Natural killer cell (primary cell): ENCODE measurements at regions not wholly inside any gene's neighbourhood (a gene's known extent, or its start where the extent isn't known, plus 50 kb on each side); places are given as distances from the start of the nearest gene placed in this dataset.

Source experiments
- ATAC-seq, 3 donors: fragments of 150-1000 bp in 2 of 3; fragments of 200-7000 bp in 1 of 3; cut with Tn5 transposase; 1 replicate in 1 of 3; 2 replicates in 2 of 3; pipeline ENCODE4 v1.10.0; 2021; ENCODE audit warnings: mild to moderate bottlenecking in 2 of 3, moderate library complexity in 2 of 3
- DNase-seq, 2 donors: peaks; one replicate each; pipeline versions ENCODE4 v3.0.0 to v3.0.0-alpha.2; 2013 to 2021; ENCODE audit warnings: mixed read lengths in 1 of 2
- H3K27ac ChIP-seq: one replicate; pipeline ENCODE4 v1.5.1; 2013; ENCODE audit warnings: mild to moderate bottlenecking, low read length
- H3K27me3 ChIP-seq: one replicate; pipeline ENCODE4 v1.6.1; 2013; ENCODE audit warnings: low read length; ENCODE audit not compliant: control insufficient read depth, insufficient read depth
- H3K36me3 ChIP-seq: one replicate; pipeline ENCODE4 v1.6.1; 2013; ENCODE audit warnings: low read length; ENCODE audit not compliant: control insufficient read depth, insufficient read depth
- H3K4me1 ChIP-seq: one replicate; pipeline ENCODE4 v1.6.1; 2013; ENCODE audit warnings: low read length; ENCODE audit not compliant: control insufficient read depth, insufficient read depth
- H3K4me3 ChIP-seq: one replicate; pipeline ENCODE4 v1.5.1; 2013; ENCODE audit warnings: low read length
- H3K9me3 ChIP-seq: one replicate; pipeline ENCODE4 v1.6.1; 2013; ENCODE audit warnings: low read length; ENCODE audit not compliant: control insufficient read depth, insufficient read depth
- H3K27ac Mint-ChIP-seq, 2 donors: one replicate each; pipeline ENCODE4 v1.8.0; 2022; ENCODE audit warnings: mild to moderate bottlenecking in 2 of 2, mixed read lengths in 2 of 2, moderate library complexity in 1 of 2
- H3K27me3 Mint-ChIP-seq, 2 donors: one replicate each; pipeline ENCODE4 v1.8.0; 2022; ENCODE audit warnings: low read depth in 2 of 2, mixed read lengths in 2 of 2
- H3K36me3 Mint-ChIP-seq: one replicate; pipeline ENCODE4 v1.8.0; 2022; ENCODE audit warnings: mixed read lengths
- H3K4me1 Mint-ChIP-seq, 2 donors: one replicate each; pipeline ENCODE4 v1.8.0; 2022; ENCODE audit warnings: mixed read lengths in 2 of 2
- H3K4me3 Mint-ChIP-seq: one replicate; pipeline ENCODE4 v1.8.0; 2022; ENCODE audit warnings: mild to moderate bottlenecking, moderate library complexity, mixed read lengths
- H3K9me3 Mint-ChIP-seq, 2 donors: one replicate each; pipeline ENCODE4 v1.8.0; 2022; ENCODE audit warnings: mixed read lengths in 2 of 2
- WGBS: methylation state at CpG from one replicate; pipeline ENCODE4 v1.1.7; 2013; ENCODE audit warnings: missing lambda C conversion rate; ENCODE audit not compliant: insufficient coverage; 5-methylcytosine and 5-hydroxymethylcytosine counted together
- intact Hi-C: fragments of 100-400 bp; cut with micrococcal nuclease; formaldehyde crosslinking; loops from one replicate; pipeline ENCODE4 v1.14.2; 2022
- TF ChIP-seq, protein P1 (sequence below): fragments of 200-600 bp; IDR thresholded peaks from one replicate; pipeline ENCODE4 v1.8.0; 2022; ENCODE audit warnings: antibody characterized with exemption

DNA sequence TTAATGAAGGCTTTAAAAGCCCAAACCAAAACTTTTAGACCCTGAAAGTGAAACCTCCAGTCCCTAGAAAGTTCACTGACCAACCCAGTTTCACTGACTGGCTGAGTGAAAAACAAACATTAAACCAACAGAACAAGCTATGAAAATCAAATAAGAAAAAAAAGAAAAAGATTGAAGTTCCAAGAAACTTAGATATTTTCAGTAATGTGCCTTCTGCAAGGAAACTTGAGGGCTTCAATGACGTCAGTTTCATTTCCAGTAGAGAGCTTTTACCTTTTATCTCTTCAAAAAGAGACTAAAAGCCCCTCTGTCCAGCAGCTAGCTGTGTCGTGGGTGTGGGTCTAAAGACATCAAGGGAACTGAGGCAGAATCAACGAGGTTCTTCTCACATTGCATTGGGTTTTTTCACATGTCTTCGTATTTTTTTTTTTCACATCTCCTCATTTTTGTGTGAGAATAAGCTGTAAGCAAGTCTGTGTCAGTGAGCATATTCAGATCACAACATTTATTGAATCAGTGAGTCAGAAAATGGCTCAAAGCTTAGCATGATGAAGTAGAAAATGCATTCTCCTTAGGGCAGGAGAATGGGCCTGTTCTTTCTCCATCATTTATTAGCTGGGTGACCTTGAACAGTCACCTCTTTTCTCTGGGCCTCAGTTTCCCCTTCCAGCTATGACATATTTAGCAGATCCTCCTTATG is 54.8 kb upstream of the BCL6 start:
- Histone ChIP-seq H3K36me3 (no peaks in the 10 kb centered on the region), H3K4me1 (peaks cover 47% of the 10 kb centered on the region), H3K4me3 (no peak overlapping the region), H3K27ac (peak overlapping the region; percentile 41), H3K9me3 (no peaks in the 10 kb centered on the region), H3K27me3 (no peaks in the 10 kb centered on the region)
- Mint-ChIP-seq H3K27ac (peak overlapping the region; percentile 50 to 76), H3K9me3 (peaks cover 0 to 5% of the 10 kb centered on the region in 2 donors), H3K4me1 (peaks cover 60% of the 10 kb centered on the region in 2 donors), H3K36me3 (no peaks in the 10 kb centered on the region), H3K27me3 (peaks cover 0 to under 1% of the 10 kb centered on the region in 2 donors), H3K4me3 (peak overlapping the region; percentile 78)
- ATAC-seq: peak; percentile 41 to 59 (median 52)
- intact Hi-C loops: no loop called here
- DNase-seq: peak in 1 of 2 donors; percentile 31
- 28% methylated on average over 3 of the region's 4 CpGs for WGBS
- TF ChIP-seq, protein P1, sequence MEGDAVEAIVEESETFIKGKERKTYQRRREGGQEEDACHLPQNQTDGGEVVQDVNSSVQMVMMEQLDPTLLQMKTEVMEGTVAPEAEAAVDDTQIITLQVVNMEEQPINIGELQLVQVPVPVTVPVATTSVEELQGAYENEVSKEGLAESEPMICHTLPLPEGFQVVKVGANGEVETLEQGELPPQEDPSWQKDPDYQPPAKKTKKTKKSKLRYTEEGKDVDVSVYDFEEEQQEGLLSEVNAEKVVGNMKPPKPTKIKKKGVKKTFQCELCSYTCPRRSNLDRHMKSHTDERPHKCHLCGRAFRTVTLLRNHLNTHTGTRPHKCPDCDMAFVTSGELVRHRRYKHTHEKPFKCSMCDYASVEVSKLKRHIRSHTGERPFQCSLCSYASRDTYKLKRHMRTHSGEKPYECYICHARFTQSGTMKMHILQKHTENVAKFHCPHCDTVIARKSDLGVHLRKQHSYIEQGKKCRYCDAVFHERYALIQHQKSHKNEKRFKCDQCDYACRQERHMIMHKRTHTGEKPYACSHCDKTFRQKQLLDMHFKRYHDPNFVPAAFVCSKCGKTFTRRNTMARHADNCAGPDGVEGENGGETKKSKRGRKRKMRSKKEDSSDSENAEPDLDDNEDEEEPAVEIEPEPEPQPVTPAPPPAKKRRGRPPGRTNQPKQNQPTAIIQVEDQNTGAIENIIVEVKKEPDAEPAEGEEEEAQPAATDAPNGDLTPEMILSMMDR: no peak

DNA sequence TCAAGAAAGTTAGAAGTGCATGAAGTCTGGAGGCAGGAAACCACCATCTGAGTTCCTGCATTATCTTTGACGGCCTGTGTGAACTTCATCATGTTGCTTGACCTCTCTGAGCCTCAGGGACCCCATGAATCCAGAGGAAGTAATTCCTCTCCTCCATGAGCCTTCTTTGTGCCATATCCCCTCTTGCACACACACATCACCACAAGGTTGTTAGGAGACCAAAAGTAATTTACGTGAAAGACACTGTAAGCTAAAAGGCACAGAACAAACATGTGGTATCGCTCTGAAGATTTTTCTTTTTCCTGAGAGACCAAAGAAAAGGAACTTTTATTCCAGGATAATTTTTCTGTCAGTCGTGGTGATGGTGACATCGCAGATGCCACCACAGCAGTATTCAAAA is 55.9 kb upstream of the BCL6 start:
- no peaks in the 10 kb centered on the region for H3K27me3 Mint-ChIP-seq
- H3K4me3 ChIP-seq: no peak overlapping the region
- TF ChIP-seq, protein P1: no peak
- intact Hi-C loops: no loop called here
- peak overlapping the region; percentile 50 to 76 for H3K27ac Mint-ChIP-seq
- H3K4me1 ChIP-seq: peaks cover 47% of the 10 kb centered on the region
- H3K9me3 Mint-ChIP-seq: peaks cover 0 to 5% of the 10 kb centered on the region in 2 donors
- WGBS: 85% methylated on average over 5 of the region's 5 CpGs
- no peak for DNase-seq
- H3K9me3 ChIP-seq: no peaks in the 10 kb centered on the region
- no peaks in the 10 kb centered on the region for H3K36me3 Mint-ChIP-seq
- no peaks in the 10 kb centered on the region for H3K36me3 ChIP-seq
- peak overlapping the region; percentile 78 for H3K4me3 Mint-ChIP-seq
- no peak overlapping the region for H3K27ac ChIP-seq
- H3K4me1 Mint-ChIP-seq: peaks cover 60% of the 10 kb centered on the region in 2 donors
- no peaks in the 10 kb centered on the region for H3K27me3 ChIP-seq
- no peak for ATAC-seq

DNA sequence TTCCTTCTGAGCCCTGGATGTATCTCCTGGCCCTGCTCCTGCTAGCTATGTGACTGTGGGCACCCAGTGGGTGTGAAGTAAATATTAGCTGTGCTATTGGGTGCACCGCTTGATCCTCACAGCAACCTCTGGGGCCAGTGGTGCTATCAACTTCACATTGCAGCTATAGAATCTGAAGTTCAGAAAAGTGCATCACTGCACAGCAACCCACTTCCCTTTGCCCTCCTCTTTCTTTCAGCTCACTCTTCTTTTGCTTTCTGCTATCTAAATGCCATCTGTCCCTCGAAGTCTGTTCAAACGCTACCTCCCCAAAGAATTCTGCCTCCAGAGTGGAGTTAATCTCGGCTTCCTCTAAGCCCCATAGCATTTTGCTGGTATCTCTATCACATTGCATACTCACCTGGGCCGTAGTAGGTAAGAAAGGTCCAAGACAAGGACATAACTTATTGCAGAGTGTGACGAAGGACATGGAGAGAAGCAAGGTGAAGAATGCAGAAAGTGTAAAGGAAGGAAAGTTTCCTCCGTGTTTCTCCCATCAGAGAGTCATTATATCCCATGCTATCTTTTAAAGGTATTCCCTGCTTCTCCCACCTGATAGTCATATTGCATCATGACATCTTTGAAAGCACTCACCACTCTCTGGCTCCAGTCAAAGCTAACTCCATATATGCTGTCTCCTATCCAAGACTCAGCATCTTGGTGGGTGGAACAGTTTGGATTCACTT is 57.1 kb upstream of the BCL6 start:
- no peaks in the 10 kb centered on the region for H3K27me3 Mint-ChIP-seq
- H3K27ac ChIP-seq: no peak overlapping the region
- peak in 1 of 3 donors; percentile 48 for ATAC-seq

More for the DNA sequence above, 57.1 kb upstream of the BCL6 start:
- WGBS: 84% methylated on average over 6 of the region's 7 CpGs
- no peaks in the 10 kb centered on the region for H3K27me3 ChIP-seq
- peak in 1 of 2 donors; percentile 10 for DNase-seq
- intact Hi-C loops: no loop called here
- no peaks in the 10 kb centered on the region for H3K36me3 Mint-ChIP-seq
- peaks cover 0 to 5% of the 10 kb centered on the region in 2 donors for H3K9me3 Mint-ChIP-seq
- peak overlapping the region in 1 of 2 donors; percentile 50 for H3K27ac Mint-ChIP-seq
- peaks cover 47% of the 10 kb centered on the region for H3K4me1 ChIP-seq
- no peaks in the 10 kb centered on the region for H3K9me3 ChIP-seq
- peaks cover 58% of the 10 kb centered on the region in 2 donors for H3K4me1 Mint-ChIP-seq
- peak overlapping the region; percentile 1 for H3K4me3 Mint-ChIP-seq
- no peaks in the 10 kb centered on the region for H3K36me3 ChIP-seq
- TF ChIP-seq, protein P1: no peak
- no peak overlapping the region for H3K4me3 ChIP-seq
